ENCODE measurements at regions not wholly inside any gene's neighbourhood (a gene's known extent, or its start where the extent isn't known, plus 50 kb on each side); places are given as distances from the start of the nearest gene placed in this dataset.

- no peak for DNase-seq (ENCODE audit: low read depth)
Measured at GRCh38 chr12:93292731-93293566, 84.8 kb upstream of the NUDT4 start.

GRCh38 chr12:93297032-93297431 lies 80.7 kb upstream of the NUDT4 start:
- peak; percentile 19 for DNase-seq (ENCODE audit: low read depth)
- no peak overlapping the region for H3K4me3 ChIP-seq (ENCODE audit: low read depth, low read length)

More at GRCh38 chr12:93292731-93293566, 84.8 kb upstream of the NUDT4 start:
- no peak overlapping the region for H3K4me3 ChIP-seq (ENCODE audit: low read depth, low read length)

GRCh38 chr12:93297536-93297935 lies 80.2 kb upstream of the NUDT4 start:
- no peak for DNase-seq (ENCODE audit: low read depth)
- H3K4me3 ChIP-seq (ENCODE audit: low read depth, low read length) = no peak overlapping the region

GRCh38 chr12:93299262-93299846 lies 78.4 kb upstream of the NUDT4 start:
- DNase-seq (ENCODE audit: low read depth) = no peak
- H3K4me3 ChIP-seq (ENCODE audit: low read depth, low read length) = no peak overlapping the region

GRCh38 chr12:93300611-93301021 lies 77.1 kb upstream of the NUDT4 start:
- DNase-seq (ENCODE audit: low read depth) = no peak

GRCh38 chr12:93302331-93303229 lies 75.1 kb upstream of the NUDT4 start:
- DNase-seq (ENCODE audit: low read depth) = peak; percentile 82
- no peak overlapping the region for H3K4me3 ChIP-seq (ENCODE audit: low read depth, low read length)

More at GRCh38 chr12:93300611-93301021, 77.1 kb upstream of the NUDT4 start:
- H3K4me3 ChIP-seq (ENCODE audit: low read depth, low read length) = no peak overlapping the region

GRCh38 chr12:93306636-93307035 lies 71.1 kb upstream of the NUDT4 start:
- no peak overlapping the region for H3K4me3 ChIP-seq (ENCODE audit: low read depth, low read length)
- no peak for DNase-seq (ENCODE audit: low read depth)

- no peak overlapping the region for H3K4me3 ChIP-seq (ENCODE audit: low read depth, low read length)
- no peak for DNase-seq (ENCODE audit: low read depth)
Measured at GRCh38 chr12:93308281-93308680, 69.4 kb upstream of the NUDT4 start.

GRCh38 chr12:93311827-93312226 lies 65.9 kb upstream of the NUDT4 start:
- no peak for DNase-seq (ENCODE audit: low read depth)
- H3K4me3 ChIP-seq (ENCODE audit: low read depth, low read length) = no peak overlapping the region

- H3K4me3 ChIP-seq (ENCODE audit: low read depth, low read length) = no peak overlapping the region
- no peak for DNase-seq (ENCODE audit: low read depth)
Measured at GRCh38 chr12:93314177-93314497, 63.6 kb upstream of the NUDT4 start.

- no peak overlapping the region for H3K4me3 ChIP-seq (ENCODE audit: low read depth, low read length)
- no peak for DNase-seq (ENCODE audit: low read depth)
Measured at GRCh38 chr12:93315385-93315906, 62.3 kb upstream of the NUDT4 start.

- no peak for DNase-seq (ENCODE audit: low read depth)
Measured at GRCh38 chr12:93315907-93316622, 61.7 kb upstream of the NUDT4 start.

GRCh38 chr12:93316623-93316971 lies 61.1 kb upstream of the NUDT4 start:
- DNase-seq (ENCODE audit: low read depth) = no peak
- H3K4me3 ChIP-seq (ENCODE audit: low read depth, low read length) = no peak overlapping the region

More at GRCh38 chr12:93315907-93316622, 61.7 kb upstream of the NUDT4 start:
- H3K4me3 ChIP-seq (ENCODE audit: low read depth, low read length) = no peak overlapping the region

- no peak overlapping the region for H3K4me3 ChIP-seq (ENCODE audit: low read depth, low read length)
- DNase-seq (ENCODE audit: low read depth) = no peak
Measured at GRCh38 chr12:93317227-93317626, 60.5 kb upstream of the NUDT4 start.

GRCh38 chr12:93318720-93319522 lies 58.8 kb upstream of the NUDT4 start:
- no peak for DNase-seq (ENCODE audit: low read depth)
- H3K4me3 ChIP-seq (ENCODE audit: low read depth, low read length) = no peak overlapping the region

- no peak overlapping the region for H3K4me3 ChIP-seq (ENCODE audit: low read depth, low read length)
- DNase-seq (ENCODE audit: low read depth) = peak; percentile 8
Measured at GRCh38 chr12:93319523-93320050, 58.1 kb upstream of the NUDT4 start.

- H3K4me3 ChIP-seq (ENCODE audit: low read depth, low read length) = no peak overlapping the region
- peak; percentile 20 for DNase-seq (ENCODE audit: low read depth)
Measured at GRCh38 chr12:93322784-93323183, 54.9 kb upstream of the NUDT4 start.

GRCh38 chr12:93323625-93324329 lies 53.9 kb upstream of the NUDT4 start:
- peak; percentile 24 for DNase-seq (ENCODE audit: low read depth)
- H3K4me3 ChIP-seq (ENCODE audit: low read depth, low read length) = no peak overlapping the region
